GM19467 (cell line): ENCODE measurements at regions not wholly inside any gene's neighbourhood (a gene's known extent, or its start where the extent isn't known, plus 50 kb on each side); places are given as distances from the start of the nearest gene placed in this dataset.

Source experiments
- ATAC-seq: cut with Tn5 transposase; IDR thresholded peaks from one replicate; pipeline ENCODE4 v1.9.1; 2021; ENCODE audit warnings: mild to moderate bottlenecking, moderate library complexity; ENCODE audit not compliant: unreplicated experiment

DNA sequence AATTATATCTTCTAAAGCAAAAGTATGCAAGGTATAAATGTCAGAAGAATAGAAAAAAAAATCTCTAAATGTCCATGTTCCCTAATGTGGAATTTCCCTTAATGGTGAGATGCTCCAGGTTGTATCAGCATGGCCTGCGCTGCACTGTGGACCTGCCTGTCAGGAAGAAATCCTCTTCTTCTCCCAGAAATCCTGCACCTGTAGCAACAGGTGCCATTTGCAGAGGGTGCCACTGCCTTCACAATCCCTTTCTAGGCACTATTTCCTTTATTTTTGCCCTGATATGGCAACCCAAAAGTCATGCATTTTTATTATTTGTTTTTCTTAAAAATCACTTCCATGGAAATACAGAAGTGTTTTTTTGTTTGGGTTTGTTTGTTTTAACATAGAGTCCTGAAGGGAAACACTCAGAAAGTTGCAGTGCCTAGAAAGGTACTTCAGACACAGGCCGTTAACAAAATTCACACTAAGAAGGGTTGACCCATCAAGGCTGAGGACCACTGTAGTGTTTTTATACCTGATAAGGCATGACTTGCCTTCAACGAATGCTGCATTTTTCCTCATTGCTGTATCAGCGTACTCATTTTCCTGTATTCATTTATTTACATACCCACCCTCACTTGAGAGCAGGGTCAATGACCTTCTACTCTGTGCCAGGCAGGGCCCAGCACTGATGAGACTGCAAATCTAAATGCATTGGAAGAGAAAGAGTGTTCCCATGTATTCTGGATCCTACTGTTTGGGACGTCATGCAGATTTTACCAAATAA is 177.8 kb downstream of the SNX18 start:
- ATAC-seq = no peak

DNA sequence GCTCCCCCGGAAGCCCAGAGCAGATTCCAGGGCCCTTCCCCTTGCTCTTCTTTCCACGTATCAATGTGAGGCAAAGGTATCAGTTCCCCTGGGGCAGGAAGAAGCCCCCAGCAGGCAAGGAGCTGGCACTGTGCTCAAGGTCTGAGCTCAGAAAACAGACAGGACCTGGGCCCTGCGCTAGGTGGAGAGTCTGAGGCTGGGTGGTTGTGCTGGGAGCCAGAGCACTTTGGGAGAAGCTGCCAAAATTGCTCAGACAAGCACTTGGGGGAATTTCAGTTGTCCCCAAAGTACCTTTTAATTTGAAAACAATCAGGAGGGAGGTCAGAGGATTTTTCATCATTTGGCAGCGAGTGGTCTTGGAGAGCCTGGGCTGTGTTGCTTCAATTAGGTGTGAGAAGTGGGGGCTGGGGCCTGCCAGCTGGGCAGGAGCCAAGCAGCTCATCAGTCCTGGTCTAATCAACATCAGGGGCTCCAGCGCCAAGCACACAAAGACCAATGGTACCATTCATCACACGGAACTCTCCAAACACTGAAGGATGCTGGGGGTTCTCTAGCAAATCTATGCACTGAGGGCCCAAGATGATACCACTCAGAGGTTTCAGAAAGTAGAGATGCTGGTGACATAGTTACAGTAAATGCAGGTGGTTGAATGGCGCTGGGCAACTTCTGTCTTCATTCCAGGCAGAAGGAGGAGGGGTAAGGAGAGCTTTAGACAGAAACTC is 176.5 kb downstream of the SNX18 start:
- ATAC-seq = no peak

DNA sequence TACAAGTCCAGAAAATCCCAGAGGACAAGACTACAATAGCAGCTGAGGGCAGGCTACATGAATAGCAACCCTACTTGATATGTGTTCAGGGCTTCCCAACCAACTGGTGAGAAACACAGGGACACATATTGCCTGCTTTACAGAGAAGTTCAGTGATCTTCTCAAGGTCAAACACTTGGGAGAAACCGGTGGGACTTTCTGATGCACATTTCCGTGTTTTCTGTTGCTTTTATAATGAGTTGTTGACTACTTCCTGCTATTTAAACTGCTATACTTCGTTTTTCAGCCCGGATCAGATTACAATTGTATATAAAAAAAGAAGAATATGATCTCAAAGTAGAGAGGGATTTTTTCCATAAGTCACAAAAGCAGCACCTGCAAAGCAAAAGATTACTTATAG is 175.1 kb downstream of the SNX18 start:
- no peak for ATAC-seq

DNA sequence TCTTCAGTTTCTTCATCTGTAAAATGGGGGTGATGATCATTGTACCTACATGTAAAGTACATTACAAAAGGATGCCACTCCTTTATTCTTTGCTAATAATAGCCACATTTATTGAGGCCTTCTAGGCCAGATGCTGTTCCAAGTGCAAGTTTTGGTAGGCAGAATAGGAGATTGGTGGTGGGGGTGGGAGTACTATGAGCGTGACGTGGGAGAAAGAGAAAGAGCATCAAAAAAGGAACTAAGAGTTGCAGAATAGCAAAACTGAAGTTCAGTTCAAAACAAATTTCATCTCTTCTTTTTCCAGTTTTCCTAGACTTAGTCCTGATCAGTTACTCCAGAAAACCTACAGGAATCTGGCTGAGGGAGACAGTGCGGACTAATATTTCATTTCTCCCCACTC is 174.1 kb downstream of the SNX18 start:
- no peak for ATAC-seq

DNA sequence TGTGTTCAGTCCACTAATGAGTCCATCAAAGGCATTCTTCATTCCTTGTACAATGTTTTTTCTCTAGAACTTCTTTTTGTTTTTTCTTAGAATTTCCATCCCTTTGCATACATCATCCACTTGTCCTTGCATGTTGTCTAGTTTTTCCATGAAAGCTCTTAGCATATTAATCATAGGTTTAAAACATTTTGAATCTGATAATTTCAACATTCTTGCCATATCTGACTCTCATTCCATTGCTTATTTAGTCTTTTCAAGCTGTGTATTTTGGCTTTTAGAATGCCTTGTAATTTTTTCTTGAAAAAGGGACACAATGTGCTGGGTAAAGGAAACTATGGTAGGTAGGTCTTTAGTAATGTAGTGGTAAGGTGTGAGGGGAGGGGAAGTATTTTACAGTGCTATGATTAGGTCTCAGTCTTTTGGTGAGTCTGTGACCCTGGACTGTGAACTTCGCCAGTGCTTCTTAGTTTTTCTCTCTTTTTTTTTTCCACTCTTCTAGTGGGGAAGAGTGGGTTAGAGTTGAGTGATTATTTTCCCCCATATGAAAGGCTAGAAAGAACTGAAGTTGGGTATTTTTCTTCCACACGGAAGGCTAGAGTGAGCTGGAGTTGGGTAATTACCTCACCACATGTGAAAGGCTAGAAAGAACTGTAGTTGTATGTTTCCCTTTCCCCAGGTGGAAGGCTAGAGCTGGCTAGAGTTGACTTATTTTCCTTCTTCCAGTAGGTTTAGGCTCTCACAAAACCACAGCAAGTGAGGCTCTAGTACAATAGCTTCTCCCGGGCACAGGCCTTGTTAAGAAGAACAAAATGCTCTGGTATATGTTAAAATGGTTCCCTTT is 172.1 kb downstream of the SNX18 start:
- ATAC-seq = no peak

DNA sequence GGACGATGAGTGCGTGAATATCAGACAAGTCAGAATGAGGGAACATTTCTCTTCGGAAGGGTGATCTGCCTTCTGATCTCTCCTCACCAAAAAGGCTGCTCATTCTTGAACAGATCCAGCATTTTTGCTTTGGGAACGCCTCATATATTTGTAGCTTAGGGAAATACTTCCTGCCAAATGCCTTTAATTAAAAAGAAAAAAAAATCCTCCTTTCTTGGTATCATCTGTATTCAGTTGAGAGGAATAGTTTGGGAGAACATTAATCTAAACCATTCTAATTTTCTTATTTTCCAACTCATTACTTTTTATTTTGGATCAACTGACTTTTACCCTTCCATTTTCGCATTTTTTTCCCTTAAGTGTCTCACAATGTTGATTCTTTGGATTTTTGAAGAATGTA is 163.4 kb downstream of the SNX18 start:
- ATAC-seq = no peak

DNA sequence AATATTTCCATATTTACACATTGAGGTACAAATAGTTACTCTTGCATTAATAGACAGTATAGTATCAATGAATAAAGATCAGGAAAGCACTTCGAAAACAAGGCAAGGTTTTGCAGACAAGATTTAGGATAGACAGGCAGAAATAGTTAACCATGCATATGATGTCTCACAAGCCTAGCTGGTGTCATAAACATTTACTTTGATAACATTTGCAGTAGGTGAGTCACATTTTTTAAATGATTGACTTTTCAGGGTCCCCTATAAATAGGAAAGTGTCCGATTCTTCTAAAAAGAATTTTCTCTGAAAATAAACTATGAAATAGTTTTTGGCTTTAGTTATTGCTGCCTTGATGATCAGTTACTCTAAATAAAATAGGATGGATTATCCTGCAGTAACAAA is 162.1 kb downstream of the SNX18 start:
- no peak for ATAC-seq

DNA sequence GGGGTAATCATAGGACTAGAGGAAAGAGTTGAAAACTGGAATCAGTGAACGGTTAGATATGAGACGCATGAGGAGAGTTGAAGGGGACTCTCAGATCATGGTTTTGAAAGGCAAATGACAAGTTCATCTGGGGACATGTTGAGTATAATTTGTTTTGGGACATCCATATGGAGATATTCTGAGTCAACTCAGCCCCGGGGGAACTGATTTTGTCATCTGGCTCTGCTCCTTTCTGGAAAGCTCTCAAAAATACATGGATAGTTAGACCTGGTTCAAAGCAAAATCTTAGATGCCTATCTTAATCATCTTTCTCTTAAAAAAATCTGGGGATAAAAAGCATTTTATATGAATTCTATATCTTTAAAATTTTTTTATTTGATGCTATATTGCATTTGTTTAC is 161.2 kb downstream of the SNX18 start:
- no peak for ATAC-seq

DNA sequence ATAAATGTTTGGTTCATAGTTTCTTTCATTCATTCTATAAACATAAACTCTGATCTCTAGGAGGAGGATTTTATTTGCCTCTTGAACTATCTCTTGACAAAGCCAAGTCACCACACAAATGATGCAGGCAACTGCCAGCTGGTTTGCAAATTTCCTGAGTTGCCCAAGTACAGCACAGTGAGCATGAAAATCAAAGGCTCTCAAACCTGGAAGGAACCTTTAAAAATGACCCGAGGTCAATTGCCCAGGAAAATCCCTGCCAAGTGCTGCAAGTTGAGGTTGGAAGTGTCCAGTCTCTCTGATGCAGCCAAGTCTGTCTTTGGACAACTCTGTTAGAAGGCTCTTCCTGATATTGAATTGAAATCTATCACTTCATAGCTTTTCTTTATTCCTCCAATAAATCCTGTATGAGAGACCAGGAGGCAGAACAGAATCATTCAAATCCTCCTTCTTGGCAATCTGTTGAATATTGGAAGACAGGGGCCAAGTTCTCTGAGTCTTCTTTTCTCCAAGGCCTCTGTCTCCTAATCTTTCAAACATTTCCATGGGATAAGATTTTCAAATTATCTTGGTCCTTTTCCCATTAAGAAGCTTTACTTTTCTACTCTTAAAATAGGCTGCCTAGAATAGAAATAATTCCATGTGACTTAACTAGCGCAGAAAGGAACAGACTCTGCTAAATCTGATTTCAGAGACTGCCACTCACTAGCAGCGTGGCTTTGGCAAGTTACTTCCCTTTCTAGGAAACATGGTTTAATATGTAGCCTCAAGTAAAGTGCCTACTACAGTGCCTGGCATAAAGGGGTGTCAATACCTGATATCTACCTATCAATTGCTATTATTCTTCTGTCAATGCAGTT is 159.2 kb downstream of the SNX18 start:
- no peak for ATAC-seq

DNA sequence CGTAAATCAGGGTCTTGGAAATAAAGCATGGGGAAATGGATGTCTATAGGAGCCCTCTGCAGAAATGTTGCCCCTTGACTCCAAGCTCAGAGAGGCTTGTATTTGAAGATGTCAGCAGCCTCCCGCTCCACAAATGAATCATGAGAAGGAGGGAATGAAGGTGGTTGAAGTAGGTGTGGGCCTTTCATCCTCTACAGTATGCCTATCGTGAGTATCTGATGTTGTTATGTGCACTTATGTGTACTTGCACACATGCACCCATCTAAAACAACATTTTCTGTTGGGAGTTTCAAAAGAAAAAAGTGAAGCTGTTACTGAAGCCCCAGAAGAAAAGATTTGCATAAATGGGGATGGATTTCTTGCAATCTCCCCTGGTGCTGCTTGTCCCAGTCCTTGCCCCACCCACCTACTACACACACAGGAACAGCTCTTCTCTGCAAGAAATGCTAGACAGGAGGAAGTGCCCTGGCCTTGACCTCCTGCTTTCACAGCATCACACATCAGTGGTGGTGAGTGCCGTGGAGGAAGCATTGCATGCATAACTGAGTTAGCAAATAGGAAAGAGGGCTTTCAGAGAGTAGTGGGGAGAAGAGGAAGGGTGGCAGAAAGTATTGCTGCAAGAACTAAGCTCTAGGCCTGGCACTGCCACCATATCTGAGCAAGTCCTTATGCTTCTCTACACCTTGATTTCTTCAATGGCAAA is 156.1 kb downstream of the SNX18 start:
- ATAC-seq = peak; percentile 71

DNA sequence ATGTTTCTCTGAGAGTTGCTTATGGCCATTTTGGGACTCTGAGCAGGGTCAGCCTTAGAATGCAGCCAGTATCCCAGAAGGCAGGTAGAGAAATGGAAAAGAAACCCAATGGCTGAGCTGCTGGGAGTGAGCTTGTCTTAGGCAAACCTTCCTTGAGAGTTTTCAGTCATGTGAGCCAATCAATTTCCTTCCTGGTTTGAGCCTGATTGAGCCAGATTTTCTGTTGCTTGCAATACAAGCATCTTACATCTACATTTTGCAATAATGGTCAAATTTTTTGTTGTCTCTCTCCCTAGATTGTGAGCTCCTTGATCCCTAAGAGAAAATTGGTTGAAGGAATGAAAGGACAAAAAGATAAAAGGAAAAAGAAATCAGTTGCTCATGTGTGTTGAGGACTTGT is 155.3 kb downstream of the SNX18 start:
- ATAC-seq = no peak

DNA sequence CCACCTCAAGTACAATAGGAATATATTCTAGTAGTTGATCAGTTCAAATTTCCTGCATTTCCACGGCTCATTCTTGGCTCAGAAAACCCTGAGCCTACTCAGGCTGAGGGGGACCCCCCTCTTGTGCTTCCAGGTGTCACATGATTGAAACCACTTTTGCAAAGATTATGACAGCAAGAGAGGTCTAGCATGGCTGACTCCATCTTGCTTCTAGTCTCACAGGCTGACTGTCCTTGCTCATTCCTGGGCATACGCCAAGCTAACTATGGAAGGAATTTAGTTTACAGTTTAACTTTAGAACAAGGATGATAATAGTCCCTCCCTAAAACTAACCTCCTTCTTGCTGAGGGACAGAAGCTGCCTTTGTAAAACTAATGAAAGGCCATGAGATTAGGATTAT is 154.1 kb downstream of the SNX18 start:
- ATAC-seq = no peak

DNA sequence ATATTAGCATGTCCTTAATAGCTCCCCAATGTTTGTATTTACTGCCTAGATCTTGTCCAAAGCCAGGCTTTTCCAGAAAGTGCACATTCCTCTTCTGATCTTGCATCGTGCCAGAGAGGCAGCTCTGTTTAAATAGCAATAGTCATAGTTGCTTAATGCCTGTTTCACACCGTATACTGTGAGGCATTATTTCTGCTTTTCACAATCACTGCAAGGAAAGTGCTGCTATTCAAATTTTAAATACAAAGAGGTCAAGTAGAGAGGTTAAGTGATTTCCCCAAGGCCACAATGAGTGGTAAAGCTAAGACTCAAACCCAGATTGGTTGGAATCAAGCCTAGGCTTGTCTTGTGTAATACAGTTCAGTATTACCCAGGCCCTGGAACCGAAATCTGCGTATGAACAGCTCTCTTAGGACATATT is 153.6 kb downstream of the SNX18 start:
- ATAC-seq = no peak

DNA sequence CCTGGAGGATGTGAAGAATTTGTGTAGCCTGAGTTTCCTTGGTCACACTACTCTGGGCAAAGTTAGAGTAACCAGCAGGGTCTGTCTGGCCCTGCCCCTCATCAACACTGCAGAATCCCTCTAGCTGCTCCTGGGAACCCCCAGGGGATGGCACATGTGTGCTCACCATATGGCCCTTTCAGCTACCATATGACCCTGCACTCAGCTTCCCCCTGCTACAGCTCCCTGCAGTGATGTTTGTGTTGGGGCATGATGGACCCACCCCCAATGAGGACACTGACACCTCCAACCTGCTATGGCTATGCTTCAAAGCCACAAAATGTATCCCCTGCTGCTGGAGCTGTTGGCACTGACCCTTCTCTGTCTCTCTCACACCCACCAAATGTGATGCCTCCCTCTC is 152.7 kb downstream of the SNX18 start:
- no peak for ATAC-seq

DNA sequence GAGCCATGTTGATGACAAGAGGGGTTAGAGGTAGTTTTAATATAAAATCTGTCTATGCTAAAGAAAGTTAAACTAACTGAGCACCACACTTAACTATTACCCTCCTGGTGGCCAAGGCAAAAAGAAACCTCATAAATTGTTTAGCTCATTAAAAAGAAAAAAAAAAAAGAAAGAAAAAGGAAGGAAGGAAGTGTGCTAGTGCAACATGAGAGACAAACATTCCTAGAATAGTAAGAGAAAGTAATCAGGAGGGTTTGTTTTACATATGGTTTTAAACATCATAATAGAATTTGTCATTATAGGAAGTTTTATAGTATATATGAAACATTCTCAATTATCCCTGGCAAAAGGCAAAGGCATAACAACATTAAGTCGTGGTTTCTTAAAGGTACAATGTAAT is 152.3 kb downstream of the SNX18 start:
- ATAC-seq = no peak

DNA sequence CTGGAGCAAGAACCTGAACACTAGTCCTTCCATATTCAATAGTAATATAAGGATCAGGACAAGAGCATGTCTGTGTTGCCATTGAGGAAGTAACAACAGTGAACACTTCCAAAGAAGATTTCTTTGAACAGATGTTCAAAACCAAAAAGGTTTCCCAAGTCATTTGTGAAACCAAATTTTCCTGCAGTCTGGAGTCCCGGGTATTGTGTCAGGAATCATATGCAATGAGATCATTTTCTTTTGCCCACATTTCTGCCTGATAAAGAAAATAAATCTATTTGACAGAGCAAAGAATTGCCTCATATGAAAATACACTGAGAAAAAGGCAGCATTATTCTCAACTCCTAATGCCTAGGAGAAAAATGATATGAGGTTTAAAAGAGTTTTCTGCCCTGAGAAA is 151.7 kb downstream of the SNX18 start:
- no peak for ATAC-seq

DNA sequence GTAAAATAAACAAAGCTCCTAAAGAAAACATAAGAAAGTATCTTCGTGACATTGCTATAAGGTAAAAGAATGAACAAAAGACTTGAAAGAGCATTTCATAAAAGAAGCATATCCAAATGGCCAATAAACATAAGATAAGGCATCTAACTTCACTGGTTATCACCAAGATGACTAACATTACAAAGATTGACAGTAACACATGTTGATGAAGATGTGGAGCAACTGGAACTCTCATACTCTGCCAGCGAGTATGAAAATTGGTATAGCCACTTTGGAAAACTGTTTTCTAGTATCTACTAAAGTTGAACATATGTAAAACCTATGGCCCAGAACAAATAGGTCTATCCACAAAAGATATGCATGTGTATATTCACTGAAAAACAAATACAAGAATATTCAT is 150.5 kb downstream of the SNX18 start:
- no peak for ATAC-seq

DNA sequence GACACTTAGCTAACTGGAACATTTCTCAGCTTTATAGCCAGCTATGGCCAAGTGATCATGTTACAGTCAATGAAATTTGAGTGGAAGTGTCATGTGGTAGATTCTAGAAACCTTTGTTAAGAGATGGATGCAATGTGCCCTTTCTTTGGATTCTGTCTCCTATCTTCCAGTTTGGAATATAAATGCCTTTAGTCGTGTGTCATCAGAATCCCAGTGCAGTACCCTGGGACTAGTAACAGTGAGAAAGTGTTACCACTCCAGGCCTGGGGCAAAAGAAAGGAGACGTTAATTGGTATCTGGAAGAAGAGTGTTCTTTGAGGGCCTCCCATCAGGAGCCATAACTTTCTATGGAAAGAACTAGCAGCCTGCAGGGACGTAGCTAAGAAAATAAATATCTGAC is 149.6 kb downstream of the SNX18 start:
- ATAC-seq = no peak

DNA sequence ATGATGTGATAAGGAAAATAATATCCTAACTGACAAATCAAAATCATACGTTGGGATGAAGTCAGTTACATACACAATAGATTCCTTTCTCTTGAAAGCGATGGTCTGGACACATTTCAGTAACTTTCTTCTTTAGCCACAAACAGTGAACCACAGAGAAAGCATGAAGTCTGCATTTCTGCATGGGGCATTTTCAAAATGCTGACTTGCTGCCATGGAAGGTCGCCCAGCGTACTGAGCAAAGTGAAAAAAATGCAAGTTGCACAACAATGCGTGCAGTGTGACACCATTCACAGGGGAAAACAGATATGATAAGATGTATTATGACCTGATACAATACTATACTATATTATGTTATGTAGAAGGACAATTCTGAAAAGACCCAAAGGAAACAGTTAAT is 146.3 kb downstream of the SNX18 start:
- no peak for ATAC-seq

DNA sequence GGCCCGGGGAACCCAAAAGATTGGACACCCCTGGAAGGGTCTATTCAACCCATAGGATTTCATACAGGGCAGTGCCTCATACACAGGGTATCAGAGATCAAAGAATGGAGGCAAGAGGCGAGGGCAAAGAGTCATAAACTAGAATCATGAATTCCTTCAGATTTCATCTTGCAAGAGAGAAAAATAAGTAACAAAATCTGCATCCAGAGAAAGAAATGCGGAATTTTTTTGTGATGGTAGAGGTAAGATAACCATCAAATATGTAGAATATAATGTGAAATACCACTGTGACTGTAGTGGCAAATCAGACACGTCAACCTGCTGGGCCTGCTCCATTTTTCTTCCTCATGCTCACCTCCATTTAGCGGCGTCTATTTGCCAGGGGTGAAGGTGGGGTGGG is 143.6 kb downstream of the SNX18 start:
- no peak for ATAC-seq
